Chondrocyte (in vitro differentiated cells): ENCODE measurements at regions not wholly inside any gene's neighbourhood (a gene's known extent, or its start where the extent isn't known, plus 50 kb on each side); places are given as distances from the start of the nearest gene placed in this dataset.

Experiments used
- DNase-seq: peaks from one replicate; pipeline ENCODE4 v3.0.0; 2021; ENCODE audit warnings: mixed read lengths, low spot score
- H3K27ac Mint-ChIP-seq: one replicate; pipeline ENCODE4 v1.8.0; 2021; ENCODE audit warnings: mild to moderate bottlenecking, moderate library complexity, mixed read lengths; ENCODE audit not compliant: unreplicated experiment
- H3K27me3 Mint-ChIP-seq: 2 replicates; pipeline ENCODE4 v1.8.0; 2021; ENCODE audit warnings: low read depth, mixed read lengths
- H3K36me3 Mint-ChIP-seq: 2 replicates; pipeline ENCODE4 v1.8.0; 2021; ENCODE audit warnings: low read depth, mixed read lengths
- H3K4me1 Mint-ChIP-seq: 2 replicates; pipeline ENCODE4 v1.8.0; 2021; ENCODE audit warnings: low read depth, mild to moderate bottlenecking, mixed read lengths
- H3K4me3 Mint-ChIP-seq: one replicate; pipeline ENCODE4 v1.8.0; 2021; ENCODE audit warnings: mild to moderate bottlenecking, moderate library complexity, mixed read lengths; ENCODE audit not compliant: unreplicated experiment
- H3K9me3 Mint-ChIP-seq: 2 replicates; pipeline ENCODE4 v1.8.0; 2021; ENCODE audit warnings: low read depth, mixed read lengths
- CTCF ChIP-seq: fragments of 200-600 bp; sonication (generic); IDR thresholded peaks from 2 replicates; pipeline ENCODE4 v1.5.0; 2021; ENCODE audit warnings: antibody characterized with exemption, mild to moderate bottlenecking, moderate library complexity

GRCh38 chr4:107472265-107472948 lies 247.6 kb downstream of the PAPSS1 start:
- no peaks in the 10 kb centered on the region for H3K27me3 Mint-ChIP-seq
- no peak for DNase-seq
- no peak overlapping the region for H3K4me3 Mint-ChIP-seq
- no peak for TF ChIP-seq CTCF
- no peaks in the 10 kb centered on the region for H3K36me3 Mint-ChIP-seq
- H3K9me3 Mint-ChIP-seq: peaks cover 2% of the 10 kb centered on the region
- H3K27ac Mint-ChIP-seq: no peak overlapping the region
- H3K4me1 Mint-ChIP-seq: no peaks in the 10 kb centered on the region

GRCh38 chr4:107470173-107470572 lies 249.9 kb downstream of the PAPSS1 start:
- no peak overlapping the region for H3K27ac Mint-ChIP-seq
- no peaks in the 10 kb centered on the region for H3K36me3 Mint-ChIP-seq
- H3K4me1 Mint-ChIP-seq: no peaks in the 10 kb centered on the region
- TF ChIP-seq CTCF: no peak
- no peak overlapping the region for H3K4me3 Mint-ChIP-seq
- no peak for DNase-seq
- no peaks in the 10 kb centered on the region for H3K27me3 Mint-ChIP-seq
- peaks cover 2% of the 10 kb centered on the region for H3K9me3 Mint-ChIP-seq

- no peak for TF ChIP-seq CTCF
- Mint-ChIP-seq H3K27me3 (no peaks in the 10 kb centered on the region), H3K27ac (no peak overlapping the region), H3K36me3 (no peaks in the 10 kb centered on the region), H3K4me3 (no peak overlapping the region), H3K4me1 (no peaks in the 10 kb centered on the region), H3K9me3 (peaks cover 2% of the 10 kb centered on the region)
- DNase-seq: no peak
Observed at GRCh38 chr4:107468812-107469211, 251.2 kb downstream of the PAPSS1 start.

GRCh38 chr4:107468156-107468555 lies 251.9 kb downstream of the PAPSS1 start:
- Mint-ChIP-seq H3K4me3 (no peak overlapping the region), H3K4me1 (no peaks in the 10 kb centered on the region), H3K27ac (no peak overlapping the region), H3K27me3 (no peaks in the 10 kb centered on the region), H3K36me3 (no peaks in the 10 kb centered on the region), H3K9me3 (peaks cover 2% of the 10 kb centered on the region)
- no peak for DNase-seq
- TF ChIP-seq CTCF: no peak

- Mint-ChIP-seq H3K27ac (no peak overlapping the region), H3K4me3 (no peak overlapping the region), H3K4me1 (no peaks in the 10 kb centered on the region), H3K36me3 (no peaks in the 10 kb centered on the region), H3K27me3 (no peaks in the 10 kb centered on the region), H3K9me3 (peaks cover 2% of the 10 kb centered on the region)
- DNase-seq: no peak
- TF ChIP-seq CTCF: no peak
Observed at GRCh38 chr4:107467461-107467860, 252.6 kb downstream of the PAPSS1 start.
